ENCODE measurements at regions not wholly inside any gene's neighbourhood (a gene's known extent, or its start where the extent isn't known, plus 50 kb on each side); places are given as distances from the start of the nearest gene placed in this dataset.

DNA sequence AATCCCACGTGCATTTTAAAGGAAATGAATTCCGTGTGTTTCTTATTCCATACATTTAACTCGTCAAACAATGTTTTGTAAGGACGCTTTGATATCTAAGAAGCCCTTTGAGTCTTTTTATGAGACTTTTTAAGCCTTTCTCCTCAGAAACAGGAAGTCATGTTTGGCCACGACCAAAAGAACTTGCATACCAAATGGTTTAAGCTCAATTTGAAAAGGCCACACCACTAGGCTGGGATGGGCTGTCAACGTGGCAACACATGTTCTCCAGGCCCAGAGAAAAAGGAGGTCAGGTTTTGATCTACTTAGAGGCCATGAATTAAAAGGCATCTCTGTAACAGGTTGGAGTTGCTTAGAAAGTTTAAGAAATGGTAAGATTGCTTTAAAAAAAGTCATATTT lies 441.8 kb downstream of the CMPK2 start:
- H4K20me1 ChIP-seq (replicated peaks in 1 of 2; ENCODE audit: control insufficient read depth in 1 of 2, insufficient read depth in 2 of 2, low read length in 2 of 2) = no peaks in the 10 kb centered on the region
- no peak overlapping the region for H3K9ac ChIP-seq (replicated peaks in 1 of 4; ENCODE audit: extremely low read depth in 1 of 4, low read depth in 3 of 4, low read length in 3 of 4)
- POLR2A ChIA-PET (ENCODE audit: partially characterized antibody) = no interaction called here
- H2BK5ac ChIP-seq (ENCODE audit: low read depth, low read length) = no peak overlapping the region
- no peak overlapping the region for H3K18ac ChIP-seq (ENCODE audit: extremely low read depth, low read length)
- no peak for FAIRE-seq
- H3K4me2 ChIP-seq (ENCODE audit: insufficient read depth in 1 of 2, low read depth in 2 of 2, low read length in 2 of 2) = no peak overlapping the region
- H3K56ac ChIP-seq (replicated peaks; ENCODE audit: insufficient read length, low read depth, low read length) = no peak overlapping the region
- no peak overlapping the region for H3K27ac ChIP-seq (ENCODE audit: low read depth, low read length)
- H4K8ac ChIP-seq (ENCODE audit: extremely low read depth, insufficient read depth, low read length) = no peak overlapping the region
- H3K14ac ChIP-seq (ENCODE audit: insufficient read length) = no peak overlapping the region
- no peak for DNase-seq (ENCODE audit: low read depth in 1 of 2, low spot score in 2 of 2)
- no peak overlapping the region for H2AFZ ChIP-seq (ENCODE audit: low read length)
- H3K79me2 ChIP-seq (ENCODE audit: control insufficient read depth in 1 of 2, insufficient read depth in 2 of 2, low read length in 2 of 2) = no peaks in the 10 kb centered on the region
- no peak overlapping the region for H2AK5ac ChIP-seq (ENCODE audit: low read depth, low read length)
- no peak overlapping the region for H3K23ac ChIP-seq (ENCODE audit: insufficient read length)
- H3K4me1 ChIP-seq (replicated peaks in 1 of 4; ENCODE audit: control insufficient read depth in 3 of 4, insufficient read depth in 4 of 4, low read length in 3 of 4) = 0 out of 7 replicates have a peak, but pooled peaks cover 0 to 2% (median 0%) of the 10 kb centered on the region in 4 experiments
- H3K9me3 ChIP-seq (ENCODE audit: insufficient read depth in 2 of 2, low read depth in 1 of 2, low read length in 1 of 2) = no peaks in the 10 kb centered on the region
- H2BK15ac ChIP-seq (ENCODE audit: low read length) = no peak overlapping the region
- H3K36me3 ChIP-seq (ENCODE audit: control insufficient read depth in 2 of 4, insufficient read depth in 4 of 4, low read length in 3 of 4) = no peaks in the 10 kb centered on the region
- no peak overlapping the region for H2BK20ac ChIP-seq (ENCODE audit: low read length)
- no peaks in the 10 kb centered on the region for H3K27me3 ChIP-seq (replicated peaks in 1 of 4; ENCODE audit: control insufficient read depth in 3 of 4, extremely low read depth in 1 of 4, insufficient read depth in 3 of 4, low read length in 3 of 4)
- no peak overlapping the region for H4K91ac ChIP-seq (replicated peaks; ENCODE audit: insufficient read length, low read length)
- H2BK120ac ChIP-seq (replicated peaks; ENCODE audit: low read depth, low read length) = no peak overlapping the region
- WGBS, 2 experiments (ENCODE audit: extremely low coverage in 1 of 2, insufficient coverage in 1 of 2, insufficient read length in 1 of 2, insufficient replicate concordance in 2 of 2, low coverage in 1 of 2, low lambda C conversion rate in 2 of 2, missing lambda C conversion rate in 1 of 2) = 80% methylated on average over 6 of the region's 6 CpGs; no CpG with 5 or more reads in 1 of the 2 experiments
- H3K79me1 ChIP-seq (ENCODE audit: low read depth, low read length) = no peaks in the 10 kb centered on the region
- H4K5ac ChIP-seq (ENCODE audit: insufficient read length, low read depth, low read length) = no peak overlapping the region
- no peak overlapping the region for H3K4ac ChIP-seq (replicated peaks; ENCODE audit: insufficient read length, low read depth, low read length)
- H3K23me2 ChIP-seq (ENCODE audit: low read depth, low read length) = no peaks in the 10 kb centered on the region
- H3K4me3 ChIP-seq (ENCODE audit: extremely low read depth in 1 of 4, insufficient read depth in 2 of 4, low read depth in 3 of 4, low read length in 4 of 4) = no peak overlapping the region
- H2BK12ac ChIP-seq (ENCODE audit: low read depth, low read length) = no peak overlapping the region
- CTCF ChIA-PET (ENCODE audit: partially characterized antibody) = no interaction called here
- TF ChIP-seq RBBP5 (IDR thresholded peaks at IDR 0.05; ENCODE audit: borderline replicate concordance, low read depth, low read length) (no peak), CBX5 (IDR thresholded peaks at IDR 0.05; ENCODE audit: low read depth, low read length) (no peak), CHD2 (IDR thresholded peaks at IDR 0.05; ENCODE audit: low read length) (no peak), TBP (IDR thresholded peaks at IDR 0.05; ENCODE audit: low read depth, low read length) (no peak), RAD21 (IDR thresholded peaks at IDR 0.05 in 1 of 2, conservative IDR thresholded peaks at IDR 0.05 in 1 of 2; ENCODE audit: low read depth in 2 of 2, low read length in 2 of 2) (no peak), CTBP2 (IDR thresholded peaks at IDR 0.05; ENCODE audit: borderline replicate concordance, insufficient read depth, insufficient read length, low read length) (no peak), SP2 (IDR thresholded peaks at IDR 0.05; ENCODE audit: low read length) (no peak), KDM1A (IDR thresholded peaks at IDR 0.05; ENCODE audit: borderline replicate concordance, low read length) (no peak), NRF1 (IDR thresholded peaks at IDR 0.05; ENCODE audit: low read depth, low read length) (no peak), TEAD4 (IDR thresholded peaks at IDR 0.05; ENCODE audit: low read depth, low read length) (no peak), GTF2F1 (IDR thresholded peaks at IDR 0.05; ENCODE audit: borderline replicate concordance, low read depth, low read length) (no peak), BACH1 (IDR thresholded peaks at IDR 0.05; ENCODE audit: low read length) (no peak)
- TF ChIP-seq, protein P1, sequence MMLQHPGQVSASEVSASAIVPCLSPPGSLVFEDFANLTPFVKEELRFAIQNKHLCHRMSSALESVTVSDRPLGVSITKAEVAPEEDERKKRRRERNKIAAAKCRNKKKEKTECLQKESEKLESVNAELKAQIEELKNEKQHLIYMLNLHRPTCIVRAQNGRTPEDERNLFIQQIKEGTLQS (IDR thresholded peaks at IDR 0.05; ENCODE audit: insufficient read depth, low read depth, low read length) = no peak

All from H1 (cell line).